ENCODE measurements at regions not wholly inside any gene's neighbourhood (a gene's known extent, or its start where the extent isn't known, plus 50 kb on each side); places are given as distances from the start of the nearest gene placed in this dataset.

DNA sequence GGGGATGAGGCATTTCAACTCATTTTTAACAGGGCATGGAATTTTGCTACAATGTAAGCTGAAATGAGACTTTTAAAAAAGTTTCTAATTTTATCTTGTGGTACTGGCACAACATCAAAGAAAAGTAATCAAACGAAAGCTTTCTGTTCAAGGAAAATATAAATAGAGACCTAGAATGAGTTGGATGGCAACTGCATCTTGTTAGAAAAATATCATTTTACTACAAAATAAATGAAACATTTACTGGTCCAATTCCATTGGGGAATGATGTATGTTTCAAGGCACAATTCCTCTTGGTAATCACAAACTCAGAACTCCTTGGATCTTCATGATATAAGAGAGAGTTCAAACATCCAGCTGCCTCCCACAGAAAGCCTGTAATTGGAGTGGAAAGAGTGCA, 102.8 kb downstream of the HMHB1 start:
- H3K4me3 Mint-ChIP-seq (ENCODE audit: unreplicated experiment): no peak overlapping the region
- POLR2A ChIA-PET: no interaction called here
- no peaks in the 10 kb centered on the region for H3K4me1 ChIP-seq
- intact Hi-C loops (cut with micrococcal nuclease; ENCODE audit: unreplicated experiment): no loop called here
- CTCF ChIA-PET: no interaction called here
- no peak overlapping the region for H3K4me3 ChIP-seq (ENCODE audit: low read depth, low read length)
- no peak overlapping the region for H3K27ac Mint-ChIP-seq (ENCODE audit: unreplicated experiment)
- no peak for DNase-seq
- H3K9me3 ChIP-seq: no peaks in the 10 kb centered on the region
- peaks cover 9% of the 10 kb centered on the region for H3K27me3 Mint-ChIP-seq (ENCODE audit: insufficient read depth, unreplicated experiment)
- no peaks in the 10 kb centered on the region for H3K9me3 Mint-ChIP-seq (ENCODE audit: unreplicated experiment)
- H3K36me3 Mint-ChIP-seq (ENCODE audit: insufficient read depth, unreplicated experiment): no peaks in the 10 kb centered on the region
- TF ChIP-seq, protein P1, sequence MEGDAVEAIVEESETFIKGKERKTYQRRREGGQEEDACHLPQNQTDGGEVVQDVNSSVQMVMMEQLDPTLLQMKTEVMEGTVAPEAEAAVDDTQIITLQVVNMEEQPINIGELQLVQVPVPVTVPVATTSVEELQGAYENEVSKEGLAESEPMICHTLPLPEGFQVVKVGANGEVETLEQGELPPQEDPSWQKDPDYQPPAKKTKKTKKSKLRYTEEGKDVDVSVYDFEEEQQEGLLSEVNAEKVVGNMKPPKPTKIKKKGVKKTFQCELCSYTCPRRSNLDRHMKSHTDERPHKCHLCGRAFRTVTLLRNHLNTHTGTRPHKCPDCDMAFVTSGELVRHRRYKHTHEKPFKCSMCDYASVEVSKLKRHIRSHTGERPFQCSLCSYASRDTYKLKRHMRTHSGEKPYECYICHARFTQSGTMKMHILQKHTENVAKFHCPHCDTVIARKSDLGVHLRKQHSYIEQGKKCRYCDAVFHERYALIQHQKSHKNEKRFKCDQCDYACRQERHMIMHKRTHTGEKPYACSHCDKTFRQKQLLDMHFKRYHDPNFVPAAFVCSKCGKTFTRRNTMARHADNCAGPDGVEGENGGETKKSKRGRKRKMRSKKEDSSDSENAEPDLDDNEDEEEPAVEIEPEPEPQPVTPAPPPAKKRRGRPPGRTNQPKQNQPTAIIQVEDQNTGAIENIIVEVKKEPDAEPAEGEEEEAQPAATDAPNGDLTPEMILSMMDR (IDR thresholded peaks at IDR 0.05; ENCODE audit: insufficient read depth in 1 of 2, low read depth in 1 of 2, low read length in 1 of 2, severe bottlenecking in 1 of 2, unreplicated experiment in 1 of 2): no peak
- H3K4me1 Mint-ChIP-seq (ENCODE audit: low read depth, unreplicated experiment): no peaks in the 10 kb centered on the region
- no TSS peak for BruUV-seq (replicated peaks)
- H3K27me3 ChIP-seq (replicated peaks; ENCODE audit: control insufficient read depth, insufficient read depth, low read length): no peaks in the 10 kb centered on the region
- H3K36me3 ChIP-seq (ENCODE audit: control insufficient read depth, insufficient read depth, low read length): no peaks in the 10 kb centered on the region

DNA sequence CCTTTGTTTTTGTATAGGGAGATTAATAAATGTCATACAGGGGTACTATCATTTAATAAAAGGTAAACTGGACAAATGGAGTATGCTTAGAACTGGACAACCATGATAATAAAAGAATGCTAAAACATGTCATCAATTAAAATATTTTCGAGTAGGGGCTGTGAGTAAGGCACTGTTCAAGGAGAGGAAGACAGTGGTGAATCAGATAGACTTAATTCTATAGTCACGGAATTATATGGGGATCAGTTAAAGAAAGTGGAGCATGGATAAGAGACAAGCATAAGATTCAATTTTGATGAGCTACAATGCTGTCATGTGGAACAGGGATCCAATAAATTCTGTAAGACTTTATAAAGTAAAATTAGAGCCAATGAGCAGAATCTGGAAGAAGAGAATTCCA, 104.5 kb downstream of the HMHB1 start:
- no peaks in the 10 kb centered on the region for H3K9me3 Mint-ChIP-seq (ENCODE audit: unreplicated experiment)
- Histone ChIP-seq H3K36me3 (ENCODE audit: control insufficient read depth, insufficient read depth, low read length) (no peaks in the 10 kb centered on the region), H3K4me1 (no peaks in the 10 kb centered on the region), H3K27me3 (replicated peaks; ENCODE audit: control insufficient read depth, insufficient read depth, low read length) (no peaks in the 10 kb centered on the region), H3K9me3 (no peaks in the 10 kb centered on the region), H3K4me3 (ENCODE audit: low read depth, low read length) (no peak overlapping the region)
- no peak overlapping the region for H3K27ac Mint-ChIP-seq (ENCODE audit: unreplicated experiment)
- no TSS peak for BruUV-seq (replicated peaks)
- DNase-seq: no peak
- ChIA-PET CTCF (no interaction called here), POLR2A (no interaction called here)
- no peaks in the 10 kb centered on the region for H3K4me1 Mint-ChIP-seq (ENCODE audit: low read depth, unreplicated experiment)
- H3K36me3 Mint-ChIP-seq (ENCODE audit: insufficient read depth, unreplicated experiment): no peaks in the 10 kb centered on the region
- intact Hi-C loops (cut with micrococcal nuclease; ENCODE audit: unreplicated experiment): no loop called here
- no peak overlapping the region for H3K4me3 Mint-ChIP-seq (ENCODE audit: unreplicated experiment)
- TF ChIP-seq, protein P1 (IDR thresholded peaks at IDR 0.05; ENCODE audit: insufficient read depth in 1 of 2, low read depth in 1 of 2, low read length in 1 of 2, severe bottlenecking in 1 of 2, unreplicated experiment in 1 of 2): no peak
- peaks cover 9% of the 10 kb centered on the region for H3K27me3 Mint-ChIP-seq (ENCODE audit: insufficient read depth, unreplicated experiment)

DNA sequence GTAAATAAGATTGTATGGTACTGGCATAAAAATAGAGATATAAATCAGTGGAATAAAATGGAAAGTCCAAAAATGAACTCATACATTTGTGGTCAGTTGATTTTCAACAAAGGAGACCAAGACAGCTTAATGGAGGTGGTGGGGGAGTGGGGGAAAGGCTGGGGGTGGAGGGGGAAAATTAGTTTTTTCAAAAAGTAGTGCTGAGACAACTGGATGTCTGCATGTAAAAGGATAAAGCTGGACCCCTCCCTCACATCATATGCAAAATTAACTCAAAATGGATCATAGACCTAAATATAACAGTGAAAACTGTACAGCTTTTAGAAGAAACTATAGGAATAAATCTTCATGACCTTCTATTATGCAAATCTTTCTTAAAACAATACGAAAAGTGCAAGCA, 107.0 kb downstream of the HMHB1 start:
- no peaks in the 10 kb centered on the region for H3K36me3 ChIP-seq (ENCODE audit: control insufficient read depth, insufficient read depth, low read length)
- Mint-ChIP-seq H3K36me3 (ENCODE audit: insufficient read depth, unreplicated experiment) (no peaks in the 10 kb centered on the region), H3K9me3 (ENCODE audit: unreplicated experiment) (no peaks in the 10 kb centered on the region), H3K4me1 (ENCODE audit: low read depth, unreplicated experiment) (no peaks in the 10 kb centered on the region), H3K4me3 (ENCODE audit: unreplicated experiment) (no peak overlapping the region), H3K27me3 (ENCODE audit: insufficient read depth, unreplicated experiment) (peaks cover 5% of the 10 kb centered on the region), H3K27ac (ENCODE audit: unreplicated experiment) (no peak overlapping the region)
- no peak overlapping the region for H3K4me3 ChIP-seq (ENCODE audit: low read depth, low read length)
- no peaks in the 10 kb centered on the region for H3K27me3 ChIP-seq (replicated peaks; ENCODE audit: control insufficient read depth, insufficient read depth, low read length)
- no TSS peak for BruUV-seq (replicated peaks)
- TF ChIP-seq, protein P1 (IDR thresholded peaks at IDR 0.05; ENCODE audit: insufficient read depth in 1 of 2, low read depth in 1 of 2, low read length in 1 of 2, severe bottlenecking in 1 of 2, unreplicated experiment in 1 of 2): no peak
- POLR2A ChIA-PET: no interaction called here
- intact Hi-C loops (cut with micrococcal nuclease; ENCODE audit: unreplicated experiment): no loop called here
- CTCF ChIA-PET: no interaction called here
- no peak for DNase-seq
- H3K9me3 ChIP-seq: no peaks in the 10 kb centered on the region
- no peaks in the 10 kb centered on the region for H3K4me1 ChIP-seq

Data from Caco-2 (cell line).